ENCODE measurements at regions not wholly inside any gene's neighbourhood (a gene's known extent, or its start where the extent isn't known, plus 50 kb on each side); places are given as distances from the start of the nearest gene placed in this dataset.
"Not testable (repeated sequence)": the region's sequence is repeated elsewhere in the genome, so short reads cannot be mapped to it uniquely, and the experiment has no call there.

GRCh38 chr4:184335520-184335919, 117.8 kb upstream of the ENPP6 start:
- intact Hi-C loops (cut with DNase I) = no loop called here
- DNase-seq (ENCODE audit: low spot score) = no peak

- intact Hi-C loops (cut with DNase I); DNase-seq (ENCODE audit: low spot score): not testable (repeated sequence)
Observed at GRCh38 chr4:184333446-184333845, 115.8 kb upstream of the ENPP6 start.

- intact Hi-C loops (cut with DNase I) = no loop called here
- no peak for DNase-seq (ENCODE audit: low spot score)
Observed at GRCh38 chr4:184331268-184331995, 113.8 kb upstream of the ENPP6 start.

- DNase-seq (ENCODE audit: low spot score); intact Hi-C loops (cut with DNase I): not testable (repeated sequence)
Observed at GRCh38 chr4:184330517-184331094, 112.9 kb upstream of the ENPP6 start.

- intact Hi-C loops (cut with DNase I) = no loop called here
- DNase-seq (ENCODE audit: low spot score) = no peak
Observed at GRCh38 chr4:184329659-184330400, 112.2 kb upstream of the ENPP6 start.

GRCh38 chr4:184329235-184329634, 111.6 kb upstream of the ENPP6 start:
- intact Hi-C loops (cut with DNase I) = no loop called here
- DNase-seq (ENCODE audit: low spot score) = no peak

- intact Hi-C loops (cut with DNase I) = no loop called here
- DNase-seq (ENCODE audit: low spot score) = no peak
Observed at GRCh38 chr4:184328022-184328736, 110.5 kb upstream of the ENPP6 start.

GRCh38 chr4:184324939-184325477, 107.3 kb upstream of the ENPP6 start:
- intact Hi-C loops (cut with DNase I) = no loop called here
- DNase-seq (ENCODE audit: low spot score) = no peak

GRCh38 chr4:184322328-184323025, 104.8 kb upstream of the ENPP6 start:
- no peak for DNase-seq (ENCODE audit: low spot score)
- intact Hi-C loops (cut with DNase I) = no loop called here

- no peak for DNase-seq (ENCODE audit: low spot score)
- intact Hi-C loops (cut with DNase I) = no loop called here
Observed at GRCh38 chr4:184320631-184321030, 103.0 kb upstream of the ENPP6 start.

- intact Hi-C loops (cut with DNase I) = no loop called here
- DNase-seq (ENCODE audit: low spot score) = no peak
Observed at GRCh38 chr4:184318852-184319251, 101.2 kb upstream of the ENPP6 start.

GRCh38 chr4:184317234-184317918, 99.7 kb upstream of the ENPP6 start:
- intact Hi-C loops (cut with DNase I) = no loop called here
- no peak for DNase-seq (ENCODE audit: low spot score)

- intact Hi-C loops (cut with DNase I) = no loop called here
- no peak for DNase-seq (ENCODE audit: low spot score)
Observed at GRCh38 chr4:184316821-184317220, 99.1 kb upstream of the ENPP6 start.

GRCh38 chr4:184315675-184316359, 98.1 kb upstream of the ENPP6 start:
- intact Hi-C loops (cut with DNase I) = no loop called here
- DNase-seq (ENCODE audit: low spot score) = no peak

GRCh38 chr4:184313702-184314659, 96.3 kb upstream of the ENPP6 start:
- no peak for DNase-seq (ENCODE audit: low spot score)
- intact Hi-C loops (cut with DNase I) = no loop called here

- intact Hi-C loops (cut with DNase I) = no loop called here
- DNase-seq (ENCODE audit: low spot score) = no peak
Observed at GRCh38 chr4:184313058-184313581, 95.4 kb upstream of the ENPP6 start.

GRCh38 chr4:184312126-184312525, 94.5 kb upstream of the ENPP6 start:
- intact Hi-C loops (cut with DNase I) = no loop called here
- no peak for DNase-seq (ENCODE audit: low spot score)
